ENCODE measurements at regions not wholly inside any gene's neighbourhood (a gene's known extent, or its start where the extent isn't known, plus 50 kb on each side); places are given as distances from the start of the nearest gene placed in this dataset.
"Not testable (repeated sequence)": the region's sequence is repeated elsewhere in the genome, so short reads cannot be mapped to it uniquely, and the experiment has no call there.

GRCh38 chr14:53620890-53621289 lies 335.7 kb downstream of the BMP4 start:
- no peak for DNase-seq (ENCODE audit: low read depth in 3 of 3, low spot score in 2 of 3)

- no peak for DNase-seq (ENCODE audit: low read depth in 3 of 3, low spot score in 2 of 3)
These were observed 336.3 kb downstream of the BMP4 start for GRCh38 chr14:53620317-53620716.

GRCh38 chr14:53619691-53620231 lies 336.9 kb downstream of the BMP4 start:
- no peak for DNase-seq (ENCODE audit: low read depth in 3 of 3, low spot score in 2 of 3)

GRCh38 chr14:53616536-53616935 lies 340.1 kb downstream of the BMP4 start:
- not testable (repeated sequence) for DNase-seq (ENCODE audit: low read depth in 3 of 3, low spot score in 2 of 3)

GRCh38 chr14:53615252-53615651 lies 341.4 kb downstream of the BMP4 start:
- DNase-seq (ENCODE audit: low read depth in 3 of 3, low spot score in 2 of 3), result no peak

GRCh38 chr14:53613404-53614253 lies 343.0 kb downstream of the BMP4 start:
- peak in 1 of 3 donors; percentile 23 for DNase-seq (ENCODE audit: low read depth in 3 of 3, low spot score in 2 of 3)

GRCh38 chr14:53610947-53611346 lies 345.7 kb downstream of the BMP4 start:
- DNase-seq (ENCODE audit: low read depth in 3 of 3, low spot score in 2 of 3), result no peak

- DNase-seq (ENCODE audit: low read depth in 3 of 3, low spot score in 2 of 3), result no peak
These were observed 347.6 kb downstream of the BMP4 start for GRCh38 chr14:53609009-53609408.

- DNase-seq (ENCODE audit: low read depth in 3 of 3, low spot score in 2 of 3), result no peak
These were observed 348.3 kb downstream of the BMP4 start for GRCh38 chr14:53608369-53608768.

GRCh38 chr14:53606203-53606602 lies 350.4 kb downstream of the BMP4 start:
- DNase-seq (ENCODE audit: low read depth in 3 of 3, low spot score in 2 of 3), result no peak

GRCh38 chr14:53605562-53605961 lies 351.1 kb downstream of the BMP4 start:
- DNase-seq (ENCODE audit: low read depth in 3 of 3, low spot score in 2 of 3), result no peak

- no peak for DNase-seq (ENCODE audit: low read depth in 3 of 3, low spot score in 2 of 3)
These were observed 352.6 kb downstream of the BMP4 start for GRCh38 chr14:53603994-53604393.

- no peak for DNase-seq (ENCODE audit: low read depth in 3 of 3, low spot score in 2 of 3)
These were observed 355.2 kb downstream of the BMP4 start for GRCh38 chr14:53601409-53601808.

GRCh38 chr14:53599221-53599945 lies 357.2 kb downstream of the BMP4 start:
- no peak for DNase-seq (ENCODE audit: low read depth in 3 of 3, low spot score in 2 of 3)

GRCh38 chr14:53596853-53597525 lies 359.6 kb downstream of the BMP4 start:
- no peak for DNase-seq (ENCODE audit: low read depth in 3 of 3, low spot score in 2 of 3)

GRCh38 chr14:53591816-53592215 lies 364.8 kb downstream of the BMP4 start:
- DNase-seq (ENCODE audit: low read depth in 3 of 3, low spot score in 2 of 3), result no peak

- no peak for DNase-seq (ENCODE audit: low read depth in 3 of 3, low spot score in 2 of 3)
These were observed 375.1 kb downstream of the BMP4 start for GRCh38 chr14:53581504-53581903.

GRCh38 chr14:53571641-53572328 lies 384.8 kb downstream of the BMP4 start:
- peak; percentile 41 to 56 (median 54) for DNase-seq (ENCODE audit: low read depth in 3 of 3, low spot score in 2 of 3)

- no peak for DNase-seq (ENCODE audit: low read depth in 3 of 3, low spot score in 2 of 3)
These were observed 385.9 kb downstream of the BMP4 start for GRCh38 chr14:53570411-53571387.
